ENCODE measurements at regions not wholly inside any gene's neighbourhood (a gene's known extent, or its start where the extent isn't known, plus 50 kb on each side); places are given as distances from the start of the nearest gene placed in this dataset.
A peak's percentile ranks its signal among the peaks of the same experiment; 100 is the strongest.
"Not testable (repeated sequence)": the region's sequence is repeated elsewhere in the genome, so short reads cannot be mapped to it uniquely, and the experiment has no call there.

DNA sequence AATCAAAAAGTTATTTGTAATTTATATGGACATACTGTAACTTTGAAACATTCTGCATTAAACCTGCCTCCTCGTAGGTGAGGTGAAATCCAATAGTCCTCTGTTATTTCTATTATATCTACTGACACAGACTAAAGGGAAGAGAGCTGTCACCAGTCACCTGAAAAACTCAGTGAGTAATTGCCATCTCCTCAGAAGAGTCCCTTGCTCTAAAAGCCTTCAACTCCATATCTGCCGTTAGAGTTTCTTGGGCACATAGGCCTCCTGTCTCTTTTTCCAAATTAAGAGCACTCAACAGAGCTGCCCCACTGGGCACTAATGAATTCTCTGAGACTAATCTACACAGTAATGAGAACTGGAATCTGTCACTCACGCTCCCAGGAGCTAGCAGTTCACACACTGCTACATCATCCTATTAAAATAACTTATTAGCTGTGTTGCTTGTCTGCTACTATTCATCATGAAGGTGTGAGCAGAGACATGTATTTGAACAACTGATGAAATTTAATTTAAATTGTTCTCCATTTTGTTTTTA, 67.3 kb upstream of the VCAN start:
- DNase-seq = no peak

DNA sequence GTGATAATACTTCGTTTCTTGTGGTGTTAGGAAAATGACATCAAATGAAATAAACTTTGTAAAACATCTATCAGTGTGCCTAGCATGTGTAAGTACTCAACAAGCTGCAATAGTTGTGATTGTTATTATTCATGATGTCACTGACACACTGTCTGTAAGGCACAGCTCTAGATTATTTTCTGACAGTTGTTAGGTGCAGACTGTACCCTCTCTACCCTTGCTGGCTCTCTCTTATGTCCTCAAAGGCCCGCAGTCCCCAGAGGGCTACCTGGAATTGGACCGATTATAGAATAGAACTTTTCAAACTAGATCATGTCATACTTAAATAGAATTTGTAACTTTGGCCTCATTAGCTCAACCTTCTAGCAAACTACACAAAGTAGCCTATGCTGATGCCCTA, 65.9 kb upstream of the VCAN start:
- DNase-seq = no peak

DNA sequence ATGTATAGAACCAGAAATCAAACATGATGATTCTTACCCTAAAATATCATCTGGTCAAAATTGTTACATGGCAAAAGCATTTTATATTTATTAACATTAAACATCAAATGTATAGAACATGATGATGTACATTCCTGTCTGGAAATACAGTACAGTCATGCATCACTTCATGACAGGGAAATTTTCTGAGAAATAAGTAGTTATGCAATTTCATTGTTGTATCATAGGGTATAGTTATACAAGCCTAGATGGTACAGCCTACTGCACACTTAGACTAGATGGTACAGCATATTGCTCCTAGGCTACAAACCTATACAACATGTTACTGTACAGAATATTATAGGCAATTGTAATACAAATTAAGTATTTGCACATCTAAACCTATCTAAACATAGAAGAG, 64.6 kb upstream of the VCAN start:
- DNase-seq = no peak

DNA sequence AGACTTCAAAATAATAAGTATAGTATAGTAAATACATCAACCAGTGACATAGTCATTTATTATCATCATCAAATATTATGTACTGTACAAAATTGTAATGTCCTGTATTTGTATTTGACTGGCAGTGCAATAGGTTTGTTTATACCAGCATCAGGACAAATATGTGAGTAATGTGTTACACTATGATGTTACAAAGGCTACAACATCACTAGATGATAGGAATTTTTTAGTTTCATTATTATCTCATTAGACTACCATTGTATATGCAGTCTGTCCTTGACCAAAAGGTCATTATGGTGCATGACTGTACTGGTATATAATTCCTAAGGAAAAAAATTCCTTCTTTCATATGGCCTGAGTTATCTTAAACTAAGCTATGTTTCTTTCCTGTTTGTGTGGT, 63.6 kb upstream of the VCAN start:
- no peak for DNase-seq

DNA sequence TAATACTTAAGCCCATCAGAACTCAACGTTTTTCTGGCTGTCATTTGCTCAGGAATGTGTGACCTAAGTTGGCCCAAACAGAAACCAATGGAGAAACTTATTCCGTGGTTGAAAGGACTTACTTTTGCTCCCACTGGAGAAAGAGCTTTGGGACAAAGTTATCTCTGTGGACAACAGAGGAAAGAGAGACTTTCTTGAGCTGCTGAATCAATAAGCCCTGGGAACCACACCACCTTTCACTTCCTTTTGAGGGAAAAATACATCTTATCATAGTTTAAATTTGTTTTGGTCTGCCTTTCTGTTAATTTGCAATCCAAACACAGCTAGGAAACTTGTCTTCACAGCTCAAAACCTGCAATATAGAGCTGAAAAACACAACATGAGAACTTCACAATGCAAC, 62.8 kb upstream of the VCAN start:
- no peak for DNase-seq

DNA sequence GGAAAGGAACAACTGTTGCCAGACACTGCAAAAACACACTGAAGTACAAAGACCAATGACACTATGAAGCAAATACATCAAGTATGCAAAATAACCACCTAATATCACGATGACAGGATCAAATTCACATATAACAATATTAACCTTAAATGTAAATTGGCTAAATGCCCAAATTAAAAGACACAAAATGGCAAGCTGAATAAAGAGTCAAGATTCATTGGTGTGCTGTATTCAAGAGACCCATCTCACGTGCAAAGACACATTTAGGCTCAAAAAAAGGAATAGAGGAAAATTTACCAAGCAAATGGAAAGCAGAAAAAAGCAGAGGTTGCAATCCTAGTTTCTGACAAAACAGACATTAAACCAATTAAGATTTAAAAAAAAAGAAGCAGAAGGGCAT, 61.8 kb upstream of the VCAN start:
- not testable (repeated sequence) for DNase-seq

DNA sequence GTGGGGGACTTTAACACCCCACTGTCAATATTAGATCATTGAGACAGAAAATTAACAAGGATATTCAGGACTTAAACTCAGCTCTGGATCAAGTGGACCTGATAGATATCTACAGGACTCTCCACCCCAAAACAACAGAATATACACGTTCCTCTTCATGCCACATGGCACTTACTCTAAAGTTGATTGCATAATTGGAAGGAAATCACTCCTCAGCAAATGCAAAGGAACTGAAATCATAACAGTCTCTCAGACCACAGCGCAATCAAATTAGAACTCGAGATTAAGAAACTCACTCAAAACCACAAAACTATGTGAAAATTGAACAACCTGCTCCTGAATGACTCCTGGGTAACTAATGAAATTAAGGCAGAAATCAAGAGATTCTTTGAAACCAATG, 61.2 kb upstream of the VCAN start:
- DNase-seq = not testable (repeated sequence)

DNA sequence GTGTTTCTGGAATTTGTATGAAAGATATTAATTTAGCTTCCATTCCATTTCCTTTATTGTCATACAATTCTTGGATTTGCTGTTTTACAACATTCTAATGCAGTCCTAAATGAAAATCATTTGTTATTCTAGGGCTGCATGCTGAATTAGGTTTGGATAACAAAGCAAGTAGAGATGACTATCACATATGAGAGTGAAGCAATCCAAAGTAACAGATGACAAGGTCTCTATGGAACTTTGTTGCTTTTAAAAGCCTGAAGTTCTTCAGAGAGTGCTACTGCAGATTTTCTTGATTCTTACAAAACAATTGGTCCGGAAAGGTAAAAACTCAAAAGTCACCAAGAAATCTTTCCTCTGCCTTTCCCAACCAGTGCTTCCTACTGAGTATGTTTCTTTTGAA, 56.9 kb upstream of the VCAN start:
- no peak for DNase-seq

DNA sequence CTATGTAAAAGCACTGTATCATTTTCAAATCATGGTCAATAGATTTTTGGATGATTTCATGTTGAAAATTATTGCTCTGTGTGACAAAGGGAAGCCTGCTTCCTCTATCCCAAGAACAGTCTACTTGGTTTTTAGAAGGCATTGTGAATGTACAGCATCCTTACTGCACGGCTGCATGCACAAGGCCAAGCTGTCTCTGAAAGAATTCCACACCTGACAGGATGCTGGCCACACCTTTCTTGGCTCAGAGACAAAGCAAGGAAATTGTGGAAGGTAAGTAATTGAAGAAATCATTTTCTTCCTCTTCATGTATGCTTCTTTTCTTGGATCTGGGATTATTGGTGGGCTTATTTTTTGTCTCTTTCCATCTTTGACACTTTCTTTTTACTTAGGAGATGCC, 53.7 kb upstream of the VCAN start:
- DNase-seq = peak in 1 of 2 experiments; percentile 2

DNA sequence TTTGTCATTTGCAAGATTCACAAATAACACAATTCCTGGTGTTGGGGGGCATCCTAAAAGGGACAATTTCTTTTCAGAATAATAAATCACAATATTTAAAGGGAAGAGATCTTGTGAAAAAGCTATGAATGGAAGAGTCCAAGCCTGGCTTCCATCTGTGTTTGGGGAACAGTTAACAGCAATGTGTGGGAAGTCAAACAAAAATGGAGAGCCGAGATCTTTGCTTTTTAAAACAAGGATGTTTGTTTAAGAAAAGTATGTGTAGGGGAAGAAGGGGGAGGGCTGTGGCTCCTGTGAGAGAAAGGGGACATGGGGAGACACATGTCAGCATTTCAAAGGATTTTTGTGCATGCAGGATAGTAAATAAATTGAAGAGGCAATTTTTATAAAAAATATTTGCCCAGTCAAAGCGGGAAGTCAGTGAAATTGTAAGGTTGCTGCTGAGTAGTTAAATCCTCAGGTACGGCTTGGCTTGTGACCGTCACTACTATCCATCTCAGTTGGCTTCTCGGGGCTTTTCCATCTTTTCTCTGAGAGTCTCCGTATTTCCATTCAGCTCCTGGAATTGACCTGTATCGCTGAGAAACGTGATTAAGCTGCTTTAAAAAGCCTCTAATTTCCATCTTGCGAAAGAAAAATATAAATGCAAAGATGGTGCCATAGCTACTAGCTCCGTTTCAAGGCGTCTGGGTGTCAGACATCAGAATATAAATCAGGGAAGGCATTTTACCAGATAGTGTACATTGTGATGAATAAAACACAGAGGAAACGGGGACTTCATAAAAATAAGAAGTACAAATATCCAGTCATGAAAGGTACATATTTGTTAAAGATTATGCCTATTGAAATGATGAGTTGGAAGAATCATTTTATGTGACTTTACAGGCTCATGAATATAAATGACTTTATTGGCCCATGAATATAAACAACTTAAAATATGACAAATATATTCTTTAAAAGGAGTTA, 52.9 kb upstream of the VCAN start:
- DNase-seq = peak in 1 of 2 experiments; percentile 0

All from NCI-H2081 (cell line).